Prostate gland (tissue), 2 donors: ENCODE measurements at regions not wholly inside any gene's neighbourhood (a gene's known extent, or its start where the extent isn't known, plus 50 kb on each side); places are given as distances from the start of the nearest gene placed in this dataset.

Experiments used
- DNase-seq: peaks from one replicate; pipeline ENCODE4 v3.0.0-alpha.2; 2019; ENCODE audit warnings: low spot score
- H3K27ac ChIP-seq, 2 donors: fragments of 200-600 bp; sonication (generic); 2 replicates each; pipeline ENCODE4 v1.5.1; 2017 to 2019
- H3K27me3 ChIP-seq: fragments of 200-600 bp; sonication (generic); replicated peaks from 2 replicates; pipeline ENCODE4 v1.5.1; 2019; ENCODE audit not compliant: insufficient read depth
- H3K36me3 ChIP-seq, 2 donors: fragments of 200-600 bp; sonication (generic); 1 replicate in 1 of 2; 2 replicates in 1 of 2; pipeline versions ENCODE4 v1.5.1 to v1.8.1; 2017 to 2019
- H3K4me1 ChIP-seq: fragments of 200-600 bp; sonication (generic); replicated peaks from 2 replicates; pipeline ENCODE4 v1.5.1; 2019
- H3K4me3 ChIP-seq, 2 donors: fragments of 200-600 bp; sonication (generic); 2 replicates each; pipeline ENCODE4 v1.5.1; 2017 to 2019
- H3K9me3 ChIP-seq: fragments of 200-600 bp; sonication (generic); 2 replicates; pipeline ENCODE4 v1.5.1; 2017
- CTCF ChIP-seq, 4 experiments: fragments of 200-600 bp in 2 of 4; fragments of 450-650 bp in 2 of 4; sonication (generic) in 2 of 4; IDR thresholded peaks; 1 replicate in 3 of 4; 2 replicates in 1 of 4; pipeline ENCODE4 v1.5.1; 2016 to 2019; ENCODE audit warnings: antibody characterized with exemption in 4 of 4, mild to moderate bottlenecking in 2 of 4, moderate library complexity in 2 of 4
- POLR2A ChIP-seq: fragments of 450-650 bp; IDR thresholded peaks from one replicate; pipeline ENCODE4 v1.6.1; 2016; ENCODE audit warnings: antibody characterized with exemption, mild to moderate bottlenecking
- POLR2AphosphoS5 ChIP-seq: sonication (generic); formaldehyde crosslinking; IDR thresholded peaks from one replicate; pipeline ENCODE4 v1.6.1; 2017; ENCODE audit warnings: antibody characterized with exemption
- WGBS: methylation state at CpG from one replicate; pipeline ENCODE4 v1.1.5; 2018; 5-methylcytosine and 5-hydroxymethylcytosine counted together
- intact Hi-C: fragments of 100-400 bp; cut with DNase I; formaldehyde crosslinking; loops from one replicate; pipeline ENCODE4 v1.14.2; 2022

GRCh38 chr9:78899006-78899405 lies 602.1 kb downstream of the PSAT1 start:
- DNase-seq: no peak
- H3K4me1 ChIP-seq: no peaks in the 10 kb centered on the region
- H3K4me3 ChIP-seq: no peak overlapping the region
- H3K36me3 ChIP-seq: no peaks in the 10 kb centered on the region
- TF ChIP-seq POLR2AphosphoS5 (no peak), POLR2A (no peak), CTCF (IDR thresholded peaks at IDR 0.05) (no peak)
- no peaks in the 10 kb centered on the region for H3K27me3 ChIP-seq
- WGBS: 91% methylated on average over 6 of the region's 6 CpGs
- H3K9me3 ChIP-seq: no peaks in the 10 kb centered on the region
- intact Hi-C loops: no loop called here
- no peak overlapping the region for H3K27ac ChIP-seq

- 65% methylated on average over 1 of the region's 1 CpG for WGBS
- H3K27ac ChIP-seq: no peak overlapping the region
- intact Hi-C loops: no loop called here
These were observed 603.6 kb downstream of the PSAT1 start for GRCh38 chr9:78900500-78900899.

GRCh38 chr9:78902051-78902450 lies 605.1 kb downstream of the PSAT1 start:
- no peaks in the 10 kb centered on the region for H3K9me3 ChIP-seq
- DNase-seq: no peak
- H3K36me3 ChIP-seq: no peaks in the 10 kb centered on the region
- no peaks in the 10 kb centered on the region for H3K27me3 ChIP-seq
- no peaks in the 10 kb centered on the region for H3K4me1 ChIP-seq
- intact Hi-C loops: no loop called here
- TF ChIP-seq POLR2AphosphoS5 (no peak), CTCF (IDR thresholded peaks at IDR 0.05) (no peak), POLR2A (no peak)
- H3K4me3 ChIP-seq: no peak overlapping the region
- WGBS: 89% methylated on average over 2 of the region's 2 CpGs
- H3K27ac ChIP-seq: no peak overlapping the region

More at GRCh38 chr9:78900500-78900899, 603.6 kb downstream of the PSAT1 start:
- TF ChIP-seq POLR2AphosphoS5 (no peak), POLR2A (no peak), CTCF (IDR thresholded peaks at IDR 0.05) (no peak)
- H3K27me3 ChIP-seq: no peaks in the 10 kb centered on the region
- H3K4me3 ChIP-seq: no peak overlapping the region
- DNase-seq: no peak
- H3K4me1 ChIP-seq: no peaks in the 10 kb centered on the region
- H3K9me3 ChIP-seq: no peaks in the 10 kb centered on the region
- H3K36me3 ChIP-seq: no peaks in the 10 kb centered on the region

DNA sequence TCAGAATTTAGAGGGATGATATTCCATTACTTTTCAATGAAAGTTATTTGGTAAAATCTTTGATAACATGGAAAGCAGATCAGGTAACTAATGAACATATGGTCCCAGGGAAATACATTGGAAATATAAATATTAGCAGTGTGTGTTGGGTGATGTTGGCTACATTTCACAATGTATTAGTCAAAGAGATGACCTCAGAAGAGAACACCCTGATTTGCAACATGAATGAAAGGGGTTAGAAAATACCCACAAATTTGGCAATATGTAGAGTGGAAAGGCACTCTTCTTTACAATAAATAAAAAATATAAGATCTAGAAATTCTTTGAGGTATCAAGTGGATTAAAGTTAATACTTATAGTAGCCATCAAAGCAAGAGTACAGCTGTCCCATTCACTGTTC lies 606.7 kb downstream of the PSAT1 start:
- Histone ChIP-seq H3K36me3 (no peaks in the 10 kb centered on the region), H3K4me3 (no peak overlapping the region), H3K9me3 (no peaks in the 10 kb centered on the region), H3K27ac (no peak overlapping the region), H3K4me1 (no peaks in the 10 kb centered on the region), H3K27me3 (no peaks in the 10 kb centered on the region)
- intact Hi-C loops: no loop called here
- TF ChIP-seq POLR2A: no peak
- TF ChIP-seq POLR2AphosphoS5: no peak
- TF ChIP-seq CTCF (IDR thresholded peaks at IDR 0.05): no peak
- no peak for DNase-seq

- H3K27me3 ChIP-seq: no peaks in the 10 kb centered on the region
- H3K9me3 ChIP-seq: no peaks in the 10 kb centered on the region
- TF ChIP-seq CTCF (IDR thresholded peaks at IDR 0.05) (no peak), POLR2AphosphoS5 (no peak), POLR2A (no peak)
- no peaks in the 10 kb centered on the region for H3K4me1 ChIP-seq
- DNase-seq: no peak
- H3K27ac ChIP-seq: no peak overlapping the region
- no peaks in the 10 kb centered on the region for H3K36me3 ChIP-seq
- intact Hi-C loops: no loop called here
- H3K4me3 ChIP-seq: no peak overlapping the region
These were observed 607.8 kb downstream of the PSAT1 start for GRCh38 chr9:78904686-78905085.
